Liver (tissue), 8 donors: ENCODE measurements at regions not wholly inside any gene's neighbourhood (a gene's known extent, or its start where the extent isn't known, plus 50 kb on each side); places are given as distances from the start of the nearest gene placed in this dataset.

Experiments used
- DNase-seq: peaks from one replicate; pipeline ENCODE4 v3.0.0-alpha.2; 2017; ENCODE audit warnings: low spot score
- H3K27ac ChIP-seq, 2 donors: one replicate each; pipeline ENCODE4 v1.7.0; 2013; ENCODE audit warnings: inconsistent platforms in 2 of 2, low read length in 2 of 2, control low read depth in 1 of 2, low read depth in 1 of 2, mild to moderate bottlenecking in 1 of 2
- H3K27me3 ChIP-seq, 4 donors: one replicate each; pipeline versions ENCODE4 v1.6.1 to v1.7.0; 2013; ENCODE audit warnings: low read length in 3 of 4, inconsistent platforms in 1 of 4, mild to moderate bottlenecking in 1 of 4, moderate library complexity in 1 of 4; ENCODE audit not compliant: control insufficient read depth in 4 of 4, insufficient read depth in 4 of 4
- H3K36me3 ChIP-seq, 4 donors: one replicate each; pipeline versions ENCODE4 v1.6.1 to v1.7.0; 2013; ENCODE audit warnings: low read length in 3 of 4, mild to moderate bottlenecking in 3 of 4, low read depth in 1 of 4, moderate library complexity in 1 of 4; ENCODE audit not compliant: control insufficient read depth in 4 of 4, insufficient read depth in 3 of 4
- H3K4me1 ChIP-seq, 4 donors: one replicate each; pipeline versions ENCODE4 v1.6.1 to v1.7.0; 2013; ENCODE audit warnings: low read length in 3 of 4, mild to moderate bottlenecking in 3 of 4, moderate library complexity in 1 of 4; ENCODE audit not compliant: control insufficient read depth in 4 of 4, insufficient read depth in 4 of 4
- H3K4me3 ChIP-seq, 3 donors: one replicate each; pipeline versions ENCODE4 v1.6.1 to v1.7.0; 2013; ENCODE audit warnings: low read length in 3 of 3, control low read depth in 1 of 3, low read depth in 1 of 3, mild to moderate bottlenecking in 1 of 3
- H3K9ac ChIP-seq, 2 donors: one replicate each; pipeline ENCODE4 v1.7.0; 2013; ENCODE audit warnings: low read length in 2 of 2, mild to moderate bottlenecking in 2 of 2, moderate library complexity in 2 of 2, control low read depth in 1 of 2, low read depth in 1 of 2
- H3K9me3 ChIP-seq, 4 donors: one replicate each; pipeline versions ENCODE4 v1.6.1 to v1.7.0; 2013; ENCODE audit warnings: low read length in 3 of 4; ENCODE audit not compliant: control insufficient read depth in 4 of 4
- EGR1 ChIP-seq, 2 donors: IDR thresholded peaks; 2 replicates each; pipeline ENCODE4 v1.6.1; 2016 to 2018; ENCODE audit warnings: antibody characterized with exemption in 2 of 2, low read depth in 2 of 2
- FOXA1 ChIP-seq: IDR thresholded peaks from 2 replicates; pipeline ENCODE4 v1.6.1; 2016; ENCODE audit warnings: antibody characterized with exemption
- FOXA2 ChIP-seq: IDR thresholded peaks from 2 replicates; pipeline ENCODE4 v1.6.1; 2016; ENCODE audit warnings: antibody characterized with exemption
- GABPA ChIP-seq, 2 donors: IDR thresholded peaks in 1 of 2; conservative IDR thresholded peaks in 1 of 2; 2 replicates each; pipeline ENCODE4 v1.6.1; 2016; ENCODE audit warnings: antibody characterized with exemption in 2 of 2, mild to moderate bottlenecking in 1 of 2, moderate library complexity in 1 of 2
- HNF4A ChIP-seq, 2 donors: conservative IDR thresholded peaks; 2 replicates each; pipeline ENCODE4 v1.6.1; 2016; ENCODE audit warnings: antibody characterized with exemption in 2 of 2, mild to moderate bottlenecking in 2 of 2
- HNF4G ChIP-seq: IDR thresholded peaks from 2 replicates; pipeline ENCODE4 v1.6.1; 2016; ENCODE audit warnings: antibody characterized with exemption
- JUND ChIP-seq, 2 donors: IDR thresholded peaks; 2 replicates each; pipeline ENCODE4 v1.6.1; 2016; ENCODE audit warnings: antibody characterized with exemption in 2 of 2
- NR2F2 ChIP-seq: IDR thresholded peaks from 2 replicates; pipeline ENCODE4 v1.6.1; 2016; ENCODE audit warnings: antibody characterized with exemption
- RAD21 ChIP-seq, 2 donors: IDR thresholded peaks; 2 replicates each; pipeline ENCODE4 v1.6.1; 2016; ENCODE audit warnings: antibody characterized with exemption in 2 of 2, mild to moderate bottlenecking in 2 of 2
- REST ChIP-seq: IDR thresholded peaks from 2 replicates; pipeline ENCODE4 v1.6.1; 2016; ENCODE audit warnings: antibody characterized with exemption, mild to moderate bottlenecking
- RXRA ChIP-seq, 2 donors: IDR thresholded peaks; 2 replicates each; pipeline ENCODE4 v1.6.1; 2017 to 2018; ENCODE audit warnings: antibody characterized with exemption in 2 of 2, mild to moderate bottlenecking in 1 of 2
- SP1 ChIP-seq: IDR thresholded peaks from 2 replicates; pipeline ENCODE4 v1.6.1; 2018; ENCODE audit warnings: antibody characterized with exemption, mild to moderate bottlenecking
- TAF1 ChIP-seq: conservative IDR thresholded peaks from 2 replicates; pipeline ENCODE4 v1.6.1; 2016; ENCODE audit warnings: antibody characterized with exemption, mild to moderate bottlenecking
- YY1 ChIP-seq: IDR thresholded peaks from 2 replicates; pipeline ENCODE4 v1.6.1; 2016; ENCODE audit warnings: antibody characterized with exemption, mild to moderate bottlenecking
- WGBS: extraction: QIAGEN DNeasy Blood & Tissue Kit; methylation state at CpG from one replicate; pipeline ENCODE4 v1.1.7; 2013; 5-methylcytosine and 5-hydroxymethylcytosine counted together
- TF ChIP-seq, protein P1 (sequence below): IDR thresholded peaks from 2 replicates; pipeline ENCODE4 v1.6.1; 2016; ENCODE audit warnings: antibody characterized with exemption
- TF ChIP-seq, protein P2 (sequence below): fragments of 150-350 bp; IDR thresholded peaks from 2 replicates; pipeline ENCODE4 v1.5.1; 2017; ENCODE audit warnings: improper control_type of control experiment, low read depth, low read length; ENCODE audit not compliant: missing input control
- TF ChIP-seq, protein P3 (sequence below): IDR thresholded peaks from 2 replicates; pipeline ENCODE4 v1.6.1; 2016; ENCODE audit warnings: antibody characterized with exemption
- TF ChIP-seq, protein P4 (sequence below): IDR thresholded peaks from 2 replicates; pipeline ENCODE4 v1.6.1; 2016; ENCODE audit warnings: antibody characterized with exemption
- donor health status: healthy.
- donor health status: healthy.
- donor health status: healthy.
- donor health status: healthy.
- donor health status: healthy.

GRCh38 chr5:29122306-29122705 is 2071.2 kb upstream of the CDH6 start:
- Histone ChIP-seq H3K27ac (no peak overlapping the region), H3K27me3 (no peaks in the 10 kb centered on the region), H3K4me1 (no peaks in the 10 kb centered on the region), H3K4me3 (no peak overlapping the region), H3K9me3 (no peaks in the 10 kb centered on the region), H3K9ac (no peak overlapping the region), H3K36me3 (no peaks in the 10 kb centered on the region)
- no peak for DNase-seq
- 89% methylated on average over 2 of the region's 2 CpGs for WGBS
- TF ChIP-seq HNF4A (conservative IDR thresholded peaks at IDR 0.05) (no peak), SP1 (no peak), JUND (IDR thresholded peaks at IDR 0.05) (no peak), REST (no peak)

DNA sequence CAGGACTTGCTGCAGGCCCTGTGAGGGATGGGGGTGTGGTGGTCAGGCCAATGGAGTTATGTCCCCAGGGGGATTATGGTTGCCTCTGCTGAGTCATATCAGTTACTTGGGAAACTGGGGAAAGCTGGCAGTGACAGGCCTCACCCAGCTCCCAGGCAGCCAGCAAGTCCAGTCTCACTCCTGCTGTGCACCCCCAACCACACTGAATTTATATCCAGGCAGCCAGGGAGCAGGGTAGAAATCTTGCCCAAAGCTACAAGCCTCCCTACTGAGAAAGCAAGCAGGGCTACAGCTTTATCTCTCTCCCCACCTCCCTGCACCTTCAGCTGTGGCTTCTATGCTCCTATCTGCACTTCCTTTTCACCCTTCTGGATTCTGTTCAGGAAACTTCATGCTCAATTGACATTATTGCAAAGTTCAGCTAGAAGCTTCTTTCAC is 2076.0 kb upstream of the CDH9 start:
- Histone ChIP-seq H3K9me3 (no peaks in the 10 kb centered on the region), H3K36me3 (no peaks in the 10 kb centered on the region), H3K27ac (no peak overlapping the region), H3K4me1 (no peaks in the 10 kb centered on the region), H3K9ac (no peak overlapping the region), H3K4me3 (no peak overlapping the region), H3K27me3 (no peaks in the 10 kb centered on the region)
- TF ChIP-seq, protein P1, sequence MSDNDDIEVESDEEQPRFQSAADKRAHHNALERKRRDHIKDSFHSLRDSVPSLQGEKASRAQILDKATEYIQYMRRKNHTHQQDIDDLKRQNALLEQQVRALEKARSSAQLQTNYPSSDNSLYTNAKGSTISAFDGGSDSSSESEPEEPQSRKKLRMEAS: no peak
- TF ChIP-seq FOXA1 (no peak), REST (no peak), TAF1 (no peak), YY1 (no peak), JUND (IDR thresholded peaks at IDR 0.05) (no peak), RXRA (IDR thresholded peaks at IDR 0.05) (no peak), HNF4A (conservative IDR thresholded peaks at IDR 0.05) (no peak), HNF4G (no peak), EGR1 (IDR thresholded peaks at IDR 0.05; ENCODE audit: low read depth in 2 of 2) (no peak), SP1 (no peak), GABPA (IDR thresholded peaks at IDR 0.05 in 1 of 2, conservative IDR thresholded peaks at IDR 0.05 in 1 of 2) (no peak), FOXA2 (no peak), NR2F2 (no peak), RAD21 (IDR thresholded peaks at IDR 0.05) (no peak)
- TF ChIP-seq, protein P2, sequence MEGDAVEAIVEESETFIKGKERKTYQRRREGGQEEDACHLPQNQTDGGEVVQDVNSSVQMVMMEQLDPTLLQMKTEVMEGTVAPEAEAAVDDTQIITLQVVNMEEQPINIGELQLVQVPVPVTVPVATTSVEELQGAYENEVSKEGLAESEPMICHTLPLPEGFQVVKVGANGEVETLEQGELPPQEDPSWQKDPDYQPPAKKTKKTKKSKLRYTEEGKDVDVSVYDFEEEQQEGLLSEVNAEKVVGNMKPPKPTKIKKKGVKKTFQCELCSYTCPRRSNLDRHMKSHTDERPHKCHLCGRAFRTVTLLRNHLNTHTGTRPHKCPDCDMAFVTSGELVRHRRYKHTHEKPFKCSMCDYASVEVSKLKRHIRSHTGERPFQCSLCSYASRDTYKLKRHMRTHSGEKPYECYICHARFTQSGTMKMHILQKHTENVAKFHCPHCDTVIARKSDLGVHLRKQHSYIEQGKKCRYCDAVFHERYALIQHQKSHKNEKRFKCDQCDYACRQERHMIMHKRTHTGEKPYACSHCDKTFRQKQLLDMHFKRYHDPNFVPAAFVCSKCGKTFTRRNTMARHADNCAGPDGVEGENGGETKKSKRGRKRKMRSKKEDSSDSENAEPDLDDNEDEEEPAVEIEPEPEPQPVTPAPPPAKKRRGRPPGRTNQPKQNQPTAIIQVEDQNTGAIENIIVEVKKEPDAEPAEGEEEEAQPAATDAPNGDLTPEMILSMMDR: no peak
- TF ChIP-seq, protein P3, sequence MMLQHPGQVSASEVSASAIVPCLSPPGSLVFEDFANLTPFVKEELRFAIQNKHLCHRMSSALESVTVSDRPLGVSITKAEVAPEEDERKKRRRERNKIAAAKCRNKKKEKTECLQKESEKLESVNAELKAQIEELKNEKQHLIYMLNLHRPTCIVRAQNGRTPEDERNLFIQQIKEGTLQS: no peak
- TF ChIP-seq, protein P4, sequence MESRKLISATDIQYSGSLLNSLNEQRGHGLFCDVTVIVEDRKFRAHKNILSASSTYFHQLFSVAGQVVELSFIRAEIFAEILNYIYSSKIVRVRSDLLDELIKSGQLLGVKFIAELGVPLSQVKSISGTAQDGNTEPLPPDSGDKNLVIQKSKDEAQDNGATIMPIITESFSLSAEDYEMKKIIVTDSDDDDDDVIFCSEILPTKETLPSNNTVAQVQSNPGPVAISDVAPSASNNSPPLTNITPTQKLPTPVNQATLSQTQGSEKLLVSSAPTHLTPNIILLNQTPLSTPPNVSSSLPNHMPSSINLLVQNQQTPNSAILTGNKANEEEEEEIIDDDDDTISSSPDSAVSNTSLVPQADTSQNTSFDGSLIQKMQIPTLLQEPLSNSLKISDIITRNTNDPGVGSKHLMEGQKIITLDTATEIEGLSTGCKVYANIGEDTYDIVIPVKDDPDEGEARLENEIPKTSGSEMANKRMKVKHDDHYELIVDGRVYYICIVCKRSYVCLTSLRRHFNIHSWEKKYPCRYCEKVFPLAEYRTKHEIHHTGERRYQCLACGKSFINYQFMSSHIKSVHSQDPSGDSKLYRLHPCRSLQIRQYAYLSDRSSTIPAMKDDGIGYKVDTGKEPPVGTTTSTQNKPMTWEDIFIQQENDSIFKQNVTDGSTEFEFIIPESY: no peak
- no peak for DNase-seq
